PC-3 (cell line): ENCODE measurements at regions not wholly inside any gene's neighbourhood (a gene's known extent, or its start where the extent isn't known, plus 50 kb on each side); places are given as distances from the start of the nearest gene placed in this dataset.

Source experiments
- EZH2 ChIP-seq: fragments of 300-600 bp; sonication (generic); IDR thresholded peaks from one replicate; pipeline ENCODE4 v1.6.1; 2017; ENCODE audit warnings: antibody characterized with exemption, mild to moderate bottlenecking, low read length; ENCODE audit not compliant: unreplicated experiment
- EZH2phosphoT487 ChIP-seq: fragments of 300-600 bp; sonication (generic); IDR thresholded peaks from 2 replicates; pipeline ENCODE4 v1.6.1; 2018; ENCODE audit warnings: mild to moderate bottlenecking, antibody characterized with exemption, low read length, borderline replicate concordance
- TF ChIP-seq, protein P1 (sequence below): fragments of 300-600 bp; sonication (generic); conservative IDR thresholded peaks from 2 replicates; pipeline ENCODE4 v1.5.1; 2017; ENCODE audit warnings: antibody characterized with exemption, low read depth, mild to moderate bottlenecking, low read length

DNA sequence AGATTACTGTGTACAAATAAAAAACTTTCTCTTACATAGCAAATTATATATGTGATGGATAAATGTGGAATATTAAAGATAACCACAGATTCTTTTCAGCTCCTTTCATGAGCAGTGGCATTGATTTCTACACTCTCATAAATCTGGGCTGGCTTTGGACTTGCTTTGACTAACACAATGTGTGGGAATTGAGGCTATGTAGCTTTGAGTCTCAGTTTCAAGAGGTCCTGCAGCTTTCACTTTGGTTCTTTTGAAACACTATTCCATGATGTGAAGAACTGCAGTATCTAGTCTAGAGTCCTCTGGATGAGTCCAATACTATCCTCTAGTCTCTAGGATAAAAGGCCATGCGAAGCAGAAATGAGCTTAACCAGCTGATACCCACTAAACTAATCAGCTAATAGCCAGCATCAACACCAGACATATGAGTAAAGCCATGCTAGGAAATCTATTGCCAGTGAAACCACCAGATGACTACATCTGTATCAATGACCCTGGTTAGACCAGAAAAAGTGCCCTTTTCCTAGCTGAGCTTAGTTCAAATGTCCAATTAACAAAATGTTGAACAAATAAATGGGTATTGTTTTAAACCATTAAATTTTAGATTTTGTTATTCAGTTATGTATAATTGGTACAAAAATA lies 274.9 kb upstream of the ZPLD1 start:
- TF ChIP-seq, protein P1, sequence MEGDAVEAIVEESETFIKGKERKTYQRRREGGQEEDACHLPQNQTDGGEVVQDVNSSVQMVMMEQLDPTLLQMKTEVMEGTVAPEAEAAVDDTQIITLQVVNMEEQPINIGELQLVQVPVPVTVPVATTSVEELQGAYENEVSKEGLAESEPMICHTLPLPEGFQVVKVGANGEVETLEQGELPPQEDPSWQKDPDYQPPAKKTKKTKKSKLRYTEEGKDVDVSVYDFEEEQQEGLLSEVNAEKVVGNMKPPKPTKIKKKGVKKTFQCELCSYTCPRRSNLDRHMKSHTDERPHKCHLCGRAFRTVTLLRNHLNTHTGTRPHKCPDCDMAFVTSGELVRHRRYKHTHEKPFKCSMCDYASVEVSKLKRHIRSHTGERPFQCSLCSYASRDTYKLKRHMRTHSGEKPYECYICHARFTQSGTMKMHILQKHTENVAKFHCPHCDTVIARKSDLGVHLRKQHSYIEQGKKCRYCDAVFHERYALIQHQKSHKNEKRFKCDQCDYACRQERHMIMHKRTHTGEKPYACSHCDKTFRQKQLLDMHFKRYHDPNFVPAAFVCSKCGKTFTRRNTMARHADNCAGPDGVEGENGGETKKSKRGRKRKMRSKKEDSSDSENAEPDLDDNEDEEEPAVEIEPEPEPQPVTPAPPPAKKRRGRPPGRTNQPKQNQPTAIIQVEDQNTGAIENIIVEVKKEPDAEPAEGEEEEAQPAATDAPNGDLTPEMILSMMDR: no peak
- TF ChIP-seq EZH2: no peak
- no peak for TF ChIP-seq EZH2phosphoT487
